ENCODE measurements at regions not wholly inside any gene's neighbourhood (a gene's known extent, or its start where the extent isn't known, plus 50 kb on each side); places are given as distances from the start of the nearest gene placed in this dataset.

- TF ChIP-seq POLR2A (IDR thresholded peaks at IDR 0.05) (no peak), CTCF (IDR thresholded peaks at IDR 0.05 in 8 of 11, conservative IDR thresholded peaks at IDR 0.05 in 3 of 11) (no peak), POLR2AphosphoS5 (IDR thresholded peaks at IDR 0.05) (no peak)
- no peaks in the 10 kb centered on the region for H3K4me1 ChIP-seq
- intact Hi-C loops (cut with DNase I; ENCODE audit: low total_unique reads) = no loop called here
- no peak overlapping the region for H3K27ac ChIP-seq
- no peaks in the 10 kb centered on the region for H3K27me3 ChIP-seq (replicated peaks in 1 of 7)
- DNase-seq = no peak
- H3K4me3 ChIP-seq = no peak overlapping the region
- no peaks in the 10 kb centered on the region for H3K36me3 ChIP-seq
- no peaks in the 10 kb centered on the region for H3K9me3 ChIP-seq
Observed at GRCh38 chr4:132991111-132991510, 158.0 kb upstream of the PCDH10 start.

GRCh38 chr4:132992686-132993085 lies 156.4 kb upstream of the PCDH10 start:
- TF ChIP-seq POLR2AphosphoS5 (IDR thresholded peaks at IDR 0.05) (no peak), POLR2A (IDR thresholded peaks at IDR 0.05) (no peak), CTCF (IDR thresholded peaks at IDR 0.05 in 8 of 11, conservative IDR thresholded peaks at IDR 0.05 in 3 of 11) (no peak)
- H3K27ac ChIP-seq = no peak overlapping the region
- H3K4me1 ChIP-seq = no peaks in the 10 kb centered on the region
- WGBS, 5 donors = 58 to 70% (median 64%) methylated on average over 2 of the region's 2 CpGs
- H3K27me3 ChIP-seq (replicated peaks in 1 of 7) = no peaks in the 10 kb centered on the region
- no peak for DNase-seq
- intact Hi-C loops (cut with DNase I; ENCODE audit: low total_unique reads) = no loop called here
- H3K4me3 ChIP-seq = no peak overlapping the region
- H3K9me3 ChIP-seq = no peaks in the 10 kb centered on the region
- no peaks in the 10 kb centered on the region for H3K36me3 ChIP-seq

DNA sequence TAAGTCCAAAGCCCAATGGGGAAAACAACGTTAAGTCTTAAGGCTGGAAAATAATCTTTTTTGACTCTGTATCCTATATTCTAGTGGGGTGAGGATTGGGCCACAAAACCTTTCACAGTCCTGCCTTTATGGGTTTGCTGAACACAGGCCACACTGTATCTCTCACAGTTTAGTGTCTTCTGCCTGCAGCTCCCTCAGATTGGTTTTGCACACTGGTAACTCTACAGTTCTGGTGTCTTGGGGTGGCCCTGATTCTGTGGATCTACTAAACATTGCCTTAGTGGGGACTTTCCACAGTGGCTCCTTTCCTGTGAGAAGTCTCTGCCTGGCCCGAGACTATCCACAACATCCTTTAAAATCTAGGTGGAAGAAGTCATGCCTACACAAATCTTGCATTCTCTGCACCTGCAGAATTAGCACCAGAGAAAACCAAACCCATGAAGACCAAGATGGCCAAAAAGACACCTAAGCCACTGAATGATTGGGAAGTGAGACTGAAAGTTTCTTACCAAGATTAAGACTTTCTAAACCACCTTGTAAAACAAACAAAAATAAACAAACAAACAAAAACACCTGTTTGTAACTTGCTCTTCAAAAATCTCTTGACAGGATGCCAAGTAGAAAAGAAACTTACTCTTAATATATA lies 150.4 kb upstream of the PCDH10 start:
- H3K27ac ChIP-seq = no peak overlapping the region
- peaks cover 0 to 9% (median 0%) of the 10 kb centered on the region in 8 donors for H3K9me3 ChIP-seq
- no peaks in the 10 kb centered on the region for H3K27me3 ChIP-seq (replicated peaks in 1 of 7)
- intact Hi-C loops (cut with DNase I; ENCODE audit: low total_unique reads) = no loop called here
- no peak for TF ChIP-seq POLR2A (IDR thresholded peaks at IDR 0.05)
- no peak for TF ChIP-seq CTCF (IDR thresholded peaks at IDR 0.05 in 8 of 11, conservative IDR thresholded peaks at IDR 0.05 in 3 of 11)
- no peak for TF ChIP-seq POLR2AphosphoS5 (IDR thresholded peaks at IDR 0.05)
- H3K4me1 ChIP-seq = no peaks in the 10 kb centered on the region
- H3K4me3 ChIP-seq = no peak overlapping the region
- WGBS, 5 donors = 74 to 95% (median 89%) methylated on average over 2 of the region's 2 CpGs
- DNase-seq = no peak
- no peaks in the 10 kb centered on the region for H3K36me3 ChIP-seq

- H3K4me3 ChIP-seq = no peak overlapping the region
- no peaks in the 10 kb centered on the region for H3K36me3 ChIP-seq
- H3K27ac ChIP-seq = no peak overlapping the region
- WGBS, 5 donors = 18 to 29% (median 23%) methylated on average over 3 of the region's 3 CpGs
- no peak for DNase-seq
- TF ChIP-seq POLR2AphosphoS5 (IDR thresholded peaks at IDR 0.05) = no peak
- TF ChIP-seq CTCF (IDR thresholded peaks at IDR 0.05 in 8 of 11, conservative IDR thresholded peaks at IDR 0.05 in 3 of 11) = no peak
- TF ChIP-seq POLR2A (IDR thresholded peaks at IDR 0.05) = no peak
- intact Hi-C loops (cut with DNase I; ENCODE audit: low total_unique reads) = no loop called here
- no peaks in the 10 kb centered on the region for H3K27me3 ChIP-seq (replicated peaks in 1 of 7)
- H3K9me3 ChIP-seq = peaks cover 0 to 9% (median 0%) of the 10 kb centered on the region in 8 donors
- H3K4me1 ChIP-seq = no peaks in the 10 kb centered on the region
Observed at GRCh38 chr4:133000012-133000411, 149.1 kb upstream of the PCDH10 start.

Measured in spleen (tissue), 11 donors.